ENCODE measurements at regions not wholly inside any gene's neighbourhood (a gene's known extent, or its start where the extent isn't known, plus 50 kb on each side); places are given as distances from the start of the nearest gene placed in this dataset.

DNA sequence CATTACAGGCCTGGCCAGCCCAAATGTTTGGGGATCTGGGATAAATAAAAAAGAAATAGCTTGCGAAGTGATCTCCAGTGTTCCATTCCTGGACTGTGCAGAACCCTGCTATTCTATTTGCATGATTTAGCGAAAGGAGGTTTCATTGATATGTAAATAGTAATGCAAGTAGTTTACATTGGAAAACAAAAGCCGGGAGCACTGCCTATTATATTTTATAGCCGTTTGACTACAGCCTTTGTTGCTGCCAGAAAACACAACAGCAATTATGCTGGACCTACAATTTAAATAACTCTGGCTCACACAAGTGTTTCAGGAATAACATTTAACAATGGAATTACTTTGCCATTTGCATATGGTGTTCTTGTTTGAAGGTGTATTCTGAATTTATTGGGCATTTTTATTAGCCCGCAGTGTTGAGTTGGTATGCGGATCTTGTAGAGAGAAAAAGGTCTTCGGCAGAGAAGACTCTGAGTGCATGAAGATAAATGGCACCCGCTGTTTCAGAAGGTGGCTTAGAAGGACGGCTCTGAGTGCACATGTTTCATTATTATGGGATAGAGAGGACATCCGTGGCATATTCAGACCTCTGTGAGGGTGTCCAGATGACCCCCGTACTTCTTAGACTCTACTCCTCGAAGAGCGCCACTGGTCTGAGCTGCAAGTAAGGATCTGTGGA, 315.0 kb downstream of the BRD1 start:
- intact Hi-C loops (cut with micrococcal nuclease): no loop called here
- Histone ChIP-seq H3K4me3 (ENCODE audit: insufficient read depth, low read depth, low read length) (no peak overlapping the region), H3K4me2 (ENCODE audit: low read depth, low read length) (no peak overlapping the region), H2AK5ac (ENCODE audit: low read depth, low read length) (no peak overlapping the region), H3K36me3 (ENCODE audit: control insufficient read depth, insufficient read depth, low read length) (no peaks in the 10 kb centered on the region), H2BK20ac (ENCODE audit: low read depth, low read length) (no peak overlapping the region), H2BK5ac (ENCODE audit: low read depth, low read length, poor library complexity, severe bottlenecking) (no peak overlapping the region), H4K91ac (ENCODE audit: insufficient read depth, low read depth, low read length) (no peak overlapping the region), H2BK120ac (ENCODE audit: low read depth, low read length) (no peak overlapping the region), H3K56ac (ENCODE audit: extremely low read depth, insufficient read depth, low read length) (no peak overlapping the region), H3K23ac (ENCODE audit: low read depth, low read length) (no peak overlapping the region), H4K20me1 (ENCODE audit: insufficient read depth, low read length) (no peaks in the 10 kb centered on the region), H2AFZ (replicated peaks; ENCODE audit: low read length, poor library complexity) (no peak overlapping the region), H2BK15ac (ENCODE audit: low read depth, low read length) (no peak overlapping the region), H3K14ac (replicated peaks; ENCODE audit: low read depth, low read length) (no peak overlapping the region), H4K5ac (ENCODE audit: low read depth, low read length) (no peak overlapping the region), H3K4ac (ENCODE audit: low read depth, low read length) (no peak overlapping the region), H4K8ac (ENCODE audit: low read depth in 2 of 2, low read length in 2 of 2) (no peak overlapping the region), H3K79me1 (ENCODE audit: low read depth in 1 of 2, low read length in 2 of 2) (no peaks in the 10 kb centered on the region), H2AK9ac (replicated peaks; ENCODE audit: low read depth, low read length, poor library complexity) (no peak overlapping the region), H3K27me3 (ENCODE audit: control insufficient read depth, insufficient read depth, low read length) (no peaks in the 10 kb centered on the region), H3K18ac (ENCODE audit: low read depth, low read length) (no peak overlapping the region), H3K9ac (ENCODE audit: low read depth, low read length) (no peak overlapping the region), H3K27ac (ENCODE audit: insufficient read depth, low read length) (no peak overlapping the region), H3K9me1 (ENCODE audit: insufficient read depth, low read length) (no peaks in the 10 kb centered on the region), H3K9me3 (ENCODE audit: control insufficient read depth, insufficient read depth, low read length) (peaks cover 41% of the 10 kb centered on the region), H3K4me1 (ENCODE audit: control insufficient read depth, insufficient read depth, low read length) (no peaks in the 10 kb centered on the region)
- in situ Hi-C loops (cut with MboI; ENCODE audit: low sequenced_read_pairs): no loop called here
- WGBS, 2 experiments (ENCODE audit: extremely low coverage in 2 of 2, insufficient read length in 1 of 2): 77% methylated on average over 5 of the region's 13 CpGs; no CpG with 5 or more reads in 1 of the 2 experiments
- POLR2A ChIA-PET (ENCODE audit: unreplicated experiment): no interaction called here
- CTCF ChIA-PET: no interaction called here
- DNase-seq (no peak), ATAC-seq (ENCODE audit: low read depth) (no peak)
- dilution Hi-C loops (cut with HindIII; ENCODE audit: low sequenced_read_pairs, unreplicated experiment): no loop called here
- no peak for TF ChIP-seq SMC3 (IDR thresholded peaks at IDR 0.05; ENCODE audit: low read depth, low read length)
- TF ChIP-seq, protein P1, sequence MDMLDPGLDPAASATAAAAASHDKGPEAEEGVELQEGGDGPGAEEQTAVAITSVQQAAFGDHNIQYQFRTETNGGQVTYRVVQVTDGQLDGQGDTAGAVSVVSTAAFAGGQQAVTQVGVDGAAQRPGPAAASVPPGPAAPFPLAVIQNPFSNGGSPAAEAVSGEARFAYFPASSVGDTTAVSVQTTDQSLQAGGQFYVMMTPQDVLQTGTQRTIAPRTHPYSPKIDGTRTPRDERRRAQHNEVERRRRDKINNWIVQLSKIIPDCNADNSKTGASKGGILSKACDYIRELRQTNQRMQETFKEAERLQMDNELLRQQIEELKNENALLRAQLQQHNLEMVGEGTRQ (IDR thresholded peaks at IDR 0.05; ENCODE audit: low read depth, low read length): no peak
- TF ChIP-seq CEBPB (IDR thresholded peaks at IDR 0.05; ENCODE audit: low read depth, low read length): no peak
- TF ChIP-seq BHLHE40 (IDR thresholded peaks at IDR 0.05; ENCODE audit: low read depth, low read length): no peak
- TF ChIP-seq MAZ (IDR thresholded peaks at IDR 0.05; ENCODE audit: borderline replicate concordance, low read depth, low read length): no peak
- no peak for TF ChIP-seq RAD21 (IDR thresholded peaks at IDR 0.05; ENCODE audit: low read length)
- TF ChIP-seq, protein P2, sequence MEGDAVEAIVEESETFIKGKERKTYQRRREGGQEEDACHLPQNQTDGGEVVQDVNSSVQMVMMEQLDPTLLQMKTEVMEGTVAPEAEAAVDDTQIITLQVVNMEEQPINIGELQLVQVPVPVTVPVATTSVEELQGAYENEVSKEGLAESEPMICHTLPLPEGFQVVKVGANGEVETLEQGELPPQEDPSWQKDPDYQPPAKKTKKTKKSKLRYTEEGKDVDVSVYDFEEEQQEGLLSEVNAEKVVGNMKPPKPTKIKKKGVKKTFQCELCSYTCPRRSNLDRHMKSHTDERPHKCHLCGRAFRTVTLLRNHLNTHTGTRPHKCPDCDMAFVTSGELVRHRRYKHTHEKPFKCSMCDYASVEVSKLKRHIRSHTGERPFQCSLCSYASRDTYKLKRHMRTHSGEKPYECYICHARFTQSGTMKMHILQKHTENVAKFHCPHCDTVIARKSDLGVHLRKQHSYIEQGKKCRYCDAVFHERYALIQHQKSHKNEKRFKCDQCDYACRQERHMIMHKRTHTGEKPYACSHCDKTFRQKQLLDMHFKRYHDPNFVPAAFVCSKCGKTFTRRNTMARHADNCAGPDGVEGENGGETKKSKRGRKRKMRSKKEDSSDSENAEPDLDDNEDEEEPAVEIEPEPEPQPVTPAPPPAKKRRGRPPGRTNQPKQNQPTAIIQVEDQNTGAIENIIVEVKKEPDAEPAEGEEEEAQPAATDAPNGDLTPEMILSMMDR (conservative IDR thresholded peaks at IDR 0.05; ENCODE audit: low read depth, low read length): no peak
- TF ChIP-seq POLR2A (IDR thresholded peaks at IDR 0.05; ENCODE audit: low read depth, low read length): no peak
- no peak for TF ChIP-seq NFE2L2 (IDR thresholded peaks at IDR 0.05; ENCODE audit: low read depth, low read length)
- no peak for TF ChIP-seq FOS (IDR thresholded peaks at IDR 0.05; ENCODE audit: low read depth, low read length)
- TF ChIP-seq, protein P3, sequence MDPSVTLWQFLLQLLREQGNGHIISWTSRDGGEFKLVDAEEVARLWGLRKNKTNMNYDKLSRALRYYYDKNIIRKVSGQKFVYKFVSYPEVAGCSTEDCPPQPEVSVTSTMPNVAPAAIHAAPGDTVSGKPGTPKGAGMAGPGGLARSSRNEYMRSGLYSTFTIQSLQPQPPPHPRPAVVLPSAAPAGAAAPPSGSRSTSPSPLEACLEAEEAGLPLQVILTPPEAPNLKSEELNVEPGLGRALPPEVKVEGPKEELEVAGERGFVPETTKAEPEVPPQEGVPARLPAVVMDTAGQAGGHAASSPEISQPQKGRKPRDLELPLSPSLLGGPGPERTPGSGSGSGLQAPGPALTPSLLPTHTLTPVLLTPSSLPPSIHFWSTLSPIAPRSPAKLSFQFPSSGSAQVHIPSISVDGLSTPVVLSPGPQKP (IDR thresholded peaks at IDR 0.05; ENCODE audit: borderline replicate concordance, low read depth, low read length): no peak
- TF ChIP-seq MAFK (IDR thresholded peaks at IDR 0.05; ENCODE audit: low read depth, low read length): no peak
- TF ChIP-seq RCOR1 (IDR thresholded peaks at IDR 0.05; ENCODE audit: insufficient replicate concordance, low read length): no peak
- no peak for TF ChIP-seq MXI1 (IDR thresholded peaks at IDR 0.05; ENCODE audit: borderline replicate concordance, low read depth, low read length)
- no peak for TF ChIP-seq RFX5 (IDR thresholded peaks at IDR 0.05; ENCODE audit: low read depth, low read length)
- no peak for TF ChIP-seq CHD1 (IDR thresholded peaks at IDR 0.05; ENCODE audit: low read depth, low read length)
- no TSS peak for BruUV-seq (replicated peaks)

All from IMR-90 (cell line).